Retinal pigment epithelial cell (primary cell): ENCODE measurements at regions not wholly inside any gene's neighbourhood (a gene's known extent, or its start where the extent isn't known, plus 50 kb on each side); places are given as distances from the start of the nearest gene placed in this dataset.

Experiments used
- DNase-seq: peaks from one replicate; pipeline ENCODE4 v3.0.0-alpha.2; 2010; ENCODE audit warnings: low read depth
- H3K4me3 ChIP-seq: 2 replicates; pipeline ENCODE4 v1.5.1; 2011; ENCODE audit warnings: mild to moderate bottlenecking, low read length, control low read depth, moderate library complexity
- CTCF ChIP-seq: conservative IDR thresholded peaks from 2 replicates; pipeline ENCODE4 v1.5.1; 2011; ENCODE audit warnings: low read depth, low read length, control low read depth, inconsistent platforms

GRCh38 chr3:94433811-94434210, 370.9 kb downstream of the NSUN3 start:
- no peak overlapping the region for H3K4me3 ChIP-seq
- TF ChIP-seq CTCF = no peak

GRCh38 chr3:94440767-94441493, 378.1 kb downstream of the NSUN3 start:
- peak; percentile 61 for DNase-seq
- no peak overlapping the region for H3K4me3 ChIP-seq
- TF ChIP-seq CTCF = no peak

More at GRCh38 chr3:94433811-94434210, 370.9 kb downstream of the NSUN3 start:
- DNase-seq = no peak

- no peak for DNase-seq
- no peak overlapping the region for H3K4me3 ChIP-seq
- TF ChIP-seq CTCF = no peak
Measured at GRCh38 chr3:94441494-94441847, 378.6 kb downstream of the NSUN3 start.

GRCh38 chr3:94453864-94454263, 391.0 kb downstream of the NSUN3 start:
- no peak overlapping the region for H3K4me3 ChIP-seq
- DNase-seq = no peak
- TF ChIP-seq CTCF = no peak

- DNase-seq = no peak
- H3K4me3 ChIP-seq = no peak overlapping the region
- no peak for TF ChIP-seq CTCF
Measured at GRCh38 chr3:94459167-94459566, 396.3 kb downstream of the NSUN3 start.

- no peak overlapping the region for H3K4me3 ChIP-seq
- no peak for DNase-seq
- TF ChIP-seq CTCF = no peak
Measured at GRCh38 chr3:94460931-94461330, 398.1 kb downstream of the NSUN3 start.

GRCh38 chr3:94462931-94463330, 400.1 kb downstream of the NSUN3 start:
- no peak overlapping the region for H3K4me3 ChIP-seq
- DNase-seq = no peak
- no peak for TF ChIP-seq CTCF
